ENCODE measurements at regions not wholly inside any gene's neighbourhood (a gene's known extent, or its start where the extent isn't known, plus 50 kb on each side); places are given as distances from the start of the nearest gene placed in this dataset.

DNA sequence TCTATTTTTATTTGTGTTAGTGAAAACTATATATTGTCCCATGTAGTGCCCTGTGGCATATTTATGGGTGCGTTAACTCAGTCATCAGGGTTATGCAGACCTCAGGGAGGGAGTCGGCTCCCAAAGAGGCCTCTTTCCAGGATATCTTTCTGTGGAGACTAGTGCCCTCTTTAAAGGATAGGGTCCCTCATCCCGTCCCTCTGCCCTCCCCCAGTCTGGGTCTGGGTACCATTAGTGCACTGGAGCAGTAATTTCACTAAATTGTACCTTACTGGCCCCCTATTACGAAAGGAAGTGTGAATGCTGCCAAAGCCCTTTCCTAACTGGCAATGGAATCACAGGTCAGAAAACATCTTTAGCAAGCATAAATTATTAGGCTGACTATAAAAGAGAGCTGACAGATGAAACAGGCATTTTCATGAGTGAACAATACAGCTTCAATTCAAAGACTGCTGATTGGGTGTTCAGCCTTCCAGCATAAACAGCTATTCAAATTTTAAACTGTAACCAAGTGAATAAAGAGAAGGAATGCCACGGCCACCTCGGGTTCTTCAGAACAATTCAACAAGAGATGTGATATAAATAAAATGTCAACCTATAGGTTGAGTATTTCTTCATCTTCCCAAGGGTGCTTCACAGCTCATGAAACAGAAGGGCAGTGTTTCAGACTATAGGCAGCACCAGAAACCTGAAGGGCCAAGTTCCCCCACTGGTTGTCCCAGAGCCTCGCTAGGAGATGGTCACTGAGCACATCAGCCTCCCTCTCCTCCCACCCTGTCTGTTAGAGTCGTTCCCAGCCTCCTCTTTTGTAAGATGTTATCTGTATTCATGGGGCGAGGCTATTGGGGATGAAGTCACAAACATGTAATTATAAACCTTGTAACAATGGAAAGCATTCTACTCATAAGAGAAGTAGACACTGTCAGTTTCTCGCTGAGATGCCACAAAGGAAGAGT is 318.7 kb downstream of the TMEM161B start:
- no peak for DNase-seq (ENCODE audit: low spot score)

DNA sequence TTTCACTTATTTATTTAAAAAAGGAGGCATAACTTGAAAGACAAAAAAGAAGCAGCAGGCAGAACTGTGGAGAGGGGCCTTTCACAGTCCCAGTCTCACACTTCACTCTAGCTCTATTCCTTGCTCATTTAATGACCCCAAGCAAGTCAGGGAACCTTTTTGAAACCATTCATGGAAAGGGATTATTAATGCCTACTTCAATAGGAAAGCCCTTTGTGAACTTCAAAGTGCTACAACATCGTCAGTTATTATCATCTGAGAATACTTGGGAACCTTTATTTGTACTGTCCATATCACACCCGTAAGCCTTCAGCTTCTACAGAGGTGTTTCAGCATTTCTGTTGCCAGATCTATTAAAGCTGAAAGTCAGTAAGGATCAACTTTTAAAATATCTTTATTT is 320.2 kb downstream of the TMEM161B start:
- no peak for DNase-seq (ENCODE audit: low spot score)

DNA sequence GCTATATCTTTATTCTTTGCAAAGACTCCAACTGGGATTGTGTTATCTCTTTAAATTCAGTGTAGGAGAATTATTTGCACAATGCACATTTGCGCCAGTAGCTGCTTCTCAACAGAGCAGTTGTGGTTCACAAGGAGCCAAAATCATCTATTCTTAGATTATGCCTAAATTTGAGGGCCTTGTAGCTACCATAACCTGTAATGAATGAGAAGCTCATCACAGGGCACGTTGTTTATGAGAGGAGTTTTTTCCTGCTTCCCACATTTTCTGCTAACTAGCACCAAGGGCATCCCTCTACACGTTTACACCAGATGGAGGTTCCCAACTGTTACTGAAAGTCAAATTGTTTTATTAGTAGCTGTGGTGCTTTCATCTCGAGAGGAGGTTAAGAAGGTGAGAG is 322.4 kb downstream of the TMEM161B start:
- no peak for DNase-seq (ENCODE audit: low spot score)

DNA sequence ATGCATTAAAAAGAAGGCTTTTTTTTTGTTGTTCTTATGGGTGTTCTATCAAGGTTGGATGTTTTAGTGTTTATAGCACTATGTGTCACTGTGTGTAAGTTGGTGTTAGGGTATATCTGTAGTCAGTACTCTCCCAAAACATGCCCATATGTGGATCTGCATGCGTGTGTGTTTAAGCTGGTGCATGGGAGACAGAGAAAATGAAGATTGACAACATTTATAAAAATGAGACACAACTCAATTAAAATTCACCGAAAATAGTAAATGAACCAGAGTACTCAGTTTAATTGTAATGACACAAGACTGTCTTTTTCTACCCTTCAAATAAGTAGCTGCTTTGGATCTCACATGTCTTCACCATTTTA is 323.4 kb downstream of the TMEM161B start:
- no peak for DNase-seq (ENCODE audit: low spot score)

DNA sequence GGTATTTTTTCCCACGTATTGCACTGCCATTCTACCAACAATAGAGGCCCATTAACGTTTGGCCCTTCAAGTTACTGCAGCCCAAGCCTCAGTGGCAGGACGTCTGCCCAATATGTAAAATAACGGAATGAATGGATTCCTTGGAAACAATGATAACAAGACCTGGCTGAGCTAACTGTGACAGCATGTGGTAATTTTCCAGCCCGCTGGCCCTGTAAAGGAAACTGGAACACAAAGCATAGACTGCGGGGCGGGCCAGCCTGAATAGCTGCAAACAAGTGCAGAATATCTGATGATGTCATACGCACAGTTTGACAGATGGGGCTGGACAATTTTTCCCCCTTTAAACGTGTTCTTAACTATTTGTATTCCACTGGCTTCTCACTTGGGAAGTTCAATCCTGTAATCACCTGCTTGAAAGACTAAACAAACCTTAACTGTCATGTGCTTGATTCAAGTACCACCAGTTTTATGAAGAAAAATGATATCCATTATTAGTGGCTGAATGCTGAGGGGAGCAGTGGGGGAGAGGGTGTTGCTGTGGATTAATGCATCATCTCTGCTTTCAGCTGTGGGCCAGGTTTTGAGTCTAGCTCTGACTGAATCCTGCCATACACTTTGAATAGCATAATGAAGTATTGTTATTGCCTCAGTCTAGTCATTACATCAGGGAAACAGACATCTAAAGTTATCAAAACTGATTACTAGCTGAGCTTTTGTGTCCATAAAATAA is 323.9 kb downstream of the TMEM161B start:
- DNase-seq (ENCODE audit: low spot score): no peak

DNA sequence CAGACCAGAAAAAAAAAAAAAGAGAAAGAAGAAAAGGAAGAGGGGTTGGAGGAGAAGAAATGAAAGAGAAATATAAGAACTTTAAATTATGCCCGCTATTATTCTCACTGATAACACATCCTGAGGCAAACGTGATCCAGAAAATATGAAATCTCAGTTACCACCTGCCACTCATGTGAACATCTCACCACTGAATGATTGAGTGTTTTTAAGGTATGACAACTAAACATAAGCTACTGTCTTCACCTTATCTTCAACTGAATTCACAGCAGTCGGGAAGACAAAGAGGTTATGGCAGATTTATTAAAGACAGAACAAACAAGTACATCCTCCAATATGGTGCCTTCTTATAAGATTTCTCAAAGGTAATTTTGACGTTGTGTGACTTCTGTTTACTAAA is 327.9 kb downstream of the TMEM161B start:
- DNase-seq (ENCODE audit: low spot score): no peak

DNA sequence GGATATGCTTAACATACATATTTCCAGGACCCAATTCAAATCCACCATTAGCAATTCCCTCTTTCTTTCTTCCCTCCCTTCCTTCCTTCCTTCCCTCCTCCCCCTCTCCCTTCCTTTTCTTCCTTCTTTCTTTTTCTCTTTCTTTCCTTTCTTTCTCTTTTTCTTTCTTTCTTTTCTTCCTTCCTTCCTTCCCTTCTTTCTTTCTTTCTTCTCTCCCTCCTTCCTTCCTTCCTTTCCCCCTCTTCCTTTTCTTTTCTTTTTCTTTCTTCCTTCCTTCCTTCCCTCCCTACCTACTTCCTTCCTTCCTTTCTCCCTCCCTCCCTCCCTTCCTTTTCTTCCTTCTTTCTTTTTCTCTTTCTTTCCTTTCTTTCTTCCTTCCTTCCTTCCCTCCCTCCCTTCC is 332.0 kb downstream of the TMEM161B start:
- no peak for DNase-seq (ENCODE audit: low spot score)

DNA sequence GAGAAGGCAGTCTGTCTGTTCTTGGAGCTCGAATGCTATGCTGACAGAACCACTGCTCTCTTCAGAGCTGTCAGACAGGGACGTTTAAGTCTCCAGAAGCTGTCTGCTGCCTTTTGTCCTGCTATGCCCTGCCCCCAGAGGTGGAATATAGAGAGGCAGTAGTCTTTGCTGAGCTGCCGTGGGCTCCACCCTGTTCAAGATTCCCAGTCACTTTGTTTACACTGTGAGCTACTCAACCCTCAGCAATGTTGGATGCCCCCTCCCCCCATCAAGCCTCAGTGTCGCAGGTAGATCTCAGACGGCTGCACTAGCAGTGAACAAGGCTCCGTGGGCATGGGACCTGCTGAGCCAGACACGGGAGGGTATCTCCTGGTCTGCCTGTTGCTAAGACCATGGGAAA is 344.2 kb downstream of the TMEM161B start:
- DNase-seq (ENCODE audit: low spot score): no peak

DNA sequence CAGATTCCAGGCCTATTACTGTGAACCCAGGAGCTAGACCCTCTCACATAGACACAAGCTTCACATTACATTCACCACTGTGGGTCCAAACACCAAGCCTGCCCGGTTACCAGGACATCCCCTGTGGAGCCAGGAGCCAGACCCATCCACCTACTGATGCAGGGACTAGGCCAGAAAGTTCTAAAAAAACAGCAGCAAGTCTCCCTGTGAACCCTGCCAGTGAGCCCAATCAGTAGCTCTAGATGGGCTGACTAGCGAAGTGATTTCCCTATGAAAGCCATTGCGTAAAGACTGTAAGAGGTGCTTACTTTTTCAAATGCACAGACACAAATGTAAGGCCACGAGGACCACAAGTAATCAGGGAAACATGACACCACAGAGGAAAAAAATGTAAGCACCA is 352.3 kb downstream of the TMEM161B start:
- no peak for DNase-seq (ENCODE audit: low spot score)

DNA sequence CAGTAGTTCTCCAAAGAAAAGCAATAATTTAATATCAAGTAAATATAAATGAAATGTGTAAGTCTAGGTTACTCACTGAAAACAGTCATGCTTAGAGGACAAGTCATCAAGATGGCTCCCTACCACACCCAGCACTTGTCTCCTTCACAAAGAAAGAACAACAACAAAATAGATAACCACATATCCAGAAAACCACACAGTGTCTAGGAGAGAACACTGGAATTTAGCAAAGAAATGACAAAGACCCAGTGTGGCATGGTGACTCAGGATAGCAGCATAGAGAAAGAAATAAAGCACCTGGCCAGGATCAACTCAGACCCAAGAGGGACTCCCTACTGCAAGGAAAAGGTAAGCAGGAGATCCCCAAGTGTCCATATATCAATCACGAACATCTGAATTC is 356.2 kb downstream of the TMEM161B start:
- DNase-seq (ENCODE audit: low spot score): no peak

DNA sequence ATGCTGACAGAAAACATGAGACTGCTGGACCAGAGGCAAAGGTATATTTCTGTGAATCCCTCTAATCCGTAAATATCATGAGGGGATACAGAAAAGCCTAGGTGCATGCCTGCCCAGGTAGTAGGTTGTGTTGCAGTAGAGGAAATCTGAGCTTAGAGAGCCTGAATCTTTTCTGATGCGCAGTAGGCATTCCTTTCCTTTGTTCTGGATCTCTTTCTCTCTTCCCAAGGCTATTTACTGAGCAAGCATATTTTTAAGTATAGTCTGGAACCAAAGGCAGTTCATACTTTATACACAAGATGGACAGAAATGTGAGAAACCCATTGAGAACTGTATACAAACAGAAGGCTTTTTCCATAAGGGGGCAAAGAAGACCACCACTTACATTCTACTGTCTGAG is 359.3 kb downstream of the TMEM161B start:
- no peak for DNase-seq (ENCODE audit: low spot score)

DNA sequence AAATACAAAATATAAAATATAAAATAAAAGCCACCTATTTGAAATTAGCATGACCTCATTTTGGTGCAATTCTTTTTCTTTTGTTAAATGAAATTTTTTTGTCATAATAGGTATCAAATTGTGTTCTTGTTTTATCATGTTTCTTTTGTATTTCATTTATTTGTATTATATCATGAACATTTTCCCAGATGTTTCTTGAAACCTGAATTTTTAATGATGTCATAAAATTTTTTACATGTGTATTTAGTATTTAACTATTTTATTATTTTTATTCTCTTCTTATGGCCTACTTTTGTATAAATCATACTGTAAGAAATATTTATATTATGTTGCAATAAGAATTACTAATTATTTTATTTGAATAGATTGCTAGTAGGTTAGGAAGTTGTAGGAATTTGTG is 361.7 kb downstream of the TMEM161B start:
- no peak for DNase-seq (ENCODE audit: low spot score)

DNA sequence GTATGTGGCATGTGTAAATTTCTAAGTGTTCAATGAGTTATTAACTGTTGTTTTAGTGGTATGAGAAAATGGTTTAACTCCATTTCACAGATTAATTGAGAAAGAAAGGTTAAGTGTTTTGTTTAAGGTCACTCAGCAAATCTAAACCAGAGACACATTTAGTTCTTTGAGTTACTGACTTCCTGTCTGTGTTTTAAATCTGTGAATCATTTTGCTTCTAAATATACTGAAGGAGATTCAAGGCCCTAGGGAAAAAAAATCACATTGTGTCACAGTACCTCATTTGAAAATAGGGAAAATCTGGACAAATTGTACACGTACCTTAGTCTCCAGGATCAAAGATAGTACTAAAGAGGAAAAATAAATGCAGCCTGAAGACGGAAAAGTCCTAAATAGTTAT is 368.2 kb downstream of the TMEM161B start:
- DNase-seq (ENCODE audit: low spot score): no peak

DNA sequence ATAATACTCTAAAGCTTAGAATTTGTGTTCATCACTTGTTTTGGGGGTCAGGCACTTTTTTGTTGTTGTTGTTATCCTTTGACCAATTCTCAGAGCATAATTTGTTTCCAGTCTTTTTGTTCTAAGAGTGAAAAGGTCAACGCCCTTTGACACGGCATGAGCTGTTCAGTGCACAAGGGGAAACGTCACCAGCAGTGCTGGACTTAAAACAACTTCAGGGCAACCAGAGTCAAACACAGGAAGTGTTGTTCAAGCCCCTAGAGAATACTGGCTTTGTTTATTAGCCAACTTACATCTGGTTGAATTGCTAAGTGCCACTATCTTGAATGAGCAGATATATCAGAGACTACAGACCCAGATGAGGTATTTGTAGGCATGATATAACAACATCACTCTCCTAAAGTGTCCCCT is 368.9 kb downstream of the TMEM161B start:
- no peak for DNase-seq (ENCODE audit: low spot score)

DNA sequence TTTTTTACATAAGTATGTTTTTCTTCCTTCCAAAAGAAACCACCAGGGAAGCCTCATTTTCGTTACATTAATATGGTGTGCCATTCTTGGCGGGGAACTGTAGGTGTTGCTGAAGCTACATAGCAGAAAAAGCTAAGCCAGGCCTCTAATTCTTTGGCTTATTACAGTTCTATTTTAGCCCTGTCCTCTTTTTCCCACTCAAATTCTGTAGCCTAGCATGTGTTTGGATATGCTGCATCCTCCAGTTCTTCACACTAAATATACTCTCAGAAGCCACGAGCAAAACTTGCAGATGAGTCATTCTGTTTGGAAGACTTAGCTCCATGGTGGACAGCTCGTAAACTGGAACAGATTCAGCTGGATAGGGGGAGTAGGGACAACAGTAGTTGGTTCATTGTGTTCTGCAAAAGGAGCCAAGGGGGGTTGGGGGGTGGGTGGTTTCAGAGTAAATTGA is 369.4 kb downstream of the TMEM161B start:
- DNase-seq (ENCODE audit: low spot score): no peak

DNA sequence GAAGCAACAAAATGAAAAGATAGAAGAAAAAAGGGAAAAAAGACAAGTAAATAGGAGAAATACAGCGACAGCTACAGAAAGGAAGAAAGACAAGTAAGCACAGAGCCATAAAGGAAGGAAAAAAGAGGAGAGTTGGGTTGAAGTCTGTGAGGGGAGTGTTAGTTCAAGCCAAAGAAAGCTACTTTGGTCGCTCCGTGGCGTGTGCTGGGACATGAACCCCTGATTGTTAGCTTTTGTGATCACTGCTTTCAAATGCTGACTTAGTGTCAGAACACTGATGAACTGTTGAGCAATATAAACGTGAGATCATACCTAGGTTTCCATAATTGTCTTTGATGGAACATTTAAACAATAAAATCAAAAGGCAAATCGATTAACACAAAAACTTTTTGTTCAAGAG is 370.1 kb downstream of the TMEM161B start:
- no peak for DNase-seq (ENCODE audit: low spot score)

DNA sequence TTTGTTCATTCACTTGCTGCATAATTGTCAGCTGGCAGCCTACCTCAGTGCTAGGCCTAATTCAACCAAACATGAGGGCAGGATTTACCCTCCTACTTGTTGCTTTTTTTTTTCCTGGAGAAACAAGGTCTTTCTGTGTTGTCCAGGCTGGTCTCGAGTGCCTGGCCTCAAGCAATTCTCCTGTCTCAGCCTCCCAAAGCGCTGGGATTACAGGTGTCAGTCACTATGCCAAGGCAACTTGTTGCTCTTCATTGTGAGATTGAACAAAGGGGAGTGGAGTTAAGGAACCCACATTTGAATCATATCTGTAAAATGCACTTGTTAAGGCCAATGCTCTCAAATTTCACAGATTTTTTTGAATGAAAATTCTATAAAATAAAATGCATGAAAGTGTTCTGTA is 380.5 kb downstream of the TMEM161B start:
- DNase-seq (ENCODE audit: low spot score): no peak

DNA sequence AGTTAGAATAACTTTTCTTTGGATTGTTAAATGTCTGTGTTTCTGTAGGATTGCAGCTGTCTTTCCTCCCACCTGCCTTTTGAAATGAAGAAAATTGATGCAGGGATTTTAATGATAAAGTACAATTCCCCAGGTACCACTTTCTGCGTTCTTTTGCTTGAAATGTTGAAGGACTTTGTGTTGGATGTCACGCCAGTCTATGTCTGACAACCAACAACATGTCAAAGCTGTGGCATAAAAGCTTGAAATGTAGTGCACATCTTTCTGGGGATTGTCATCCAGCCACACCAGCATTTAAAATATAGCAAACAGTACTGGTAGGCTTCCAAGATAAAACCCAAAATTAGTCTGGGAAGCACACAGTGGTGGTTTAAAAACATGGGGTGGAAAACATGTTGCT is 381.4 kb downstream of the TMEM161B start:
- DNase-seq (ENCODE audit: low spot score): no peak

DNA sequence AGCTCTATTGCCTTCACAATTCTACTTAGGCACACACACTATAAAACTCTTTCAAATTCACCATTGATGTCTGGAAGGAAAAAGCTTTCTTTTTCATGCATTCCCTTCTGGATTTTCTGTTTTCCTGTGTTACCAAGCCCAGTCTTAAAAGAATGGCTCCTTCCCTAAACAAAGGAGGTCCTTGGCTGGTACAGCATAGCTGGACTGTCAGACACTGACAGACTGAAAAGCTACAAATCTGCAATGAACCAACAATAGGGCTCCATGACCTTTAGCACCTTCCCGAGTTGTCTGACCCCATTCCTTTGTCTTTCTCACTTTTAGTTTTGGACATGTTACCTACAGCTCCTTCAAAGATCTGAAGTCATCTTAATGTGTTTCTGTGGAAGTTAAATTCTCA is 382.5 kb downstream of the TMEM161B start:
- no peak for DNase-seq (ENCODE audit: low spot score)

DNA sequence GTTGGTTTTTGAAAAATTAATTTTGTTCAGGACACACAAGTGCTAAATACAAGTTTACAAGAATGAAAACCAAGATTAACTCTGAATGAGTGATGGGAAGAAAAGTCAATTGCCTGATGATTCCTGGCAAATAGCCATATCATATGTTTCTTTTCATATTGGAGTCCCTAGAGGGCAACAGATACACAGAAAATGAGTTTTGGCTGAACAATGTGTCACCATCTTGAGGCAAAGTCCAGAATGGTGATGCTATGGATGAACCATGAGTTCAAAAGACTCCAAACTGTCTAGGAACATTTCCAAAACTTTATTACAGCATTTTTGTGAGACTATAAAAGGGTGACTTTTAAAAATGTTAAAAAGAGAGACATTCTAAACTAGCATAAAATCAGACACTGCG is 382.9 kb downstream of the TMEM161B start:
- no peak for DNase-seq (ENCODE audit: low spot score)

DNA sequence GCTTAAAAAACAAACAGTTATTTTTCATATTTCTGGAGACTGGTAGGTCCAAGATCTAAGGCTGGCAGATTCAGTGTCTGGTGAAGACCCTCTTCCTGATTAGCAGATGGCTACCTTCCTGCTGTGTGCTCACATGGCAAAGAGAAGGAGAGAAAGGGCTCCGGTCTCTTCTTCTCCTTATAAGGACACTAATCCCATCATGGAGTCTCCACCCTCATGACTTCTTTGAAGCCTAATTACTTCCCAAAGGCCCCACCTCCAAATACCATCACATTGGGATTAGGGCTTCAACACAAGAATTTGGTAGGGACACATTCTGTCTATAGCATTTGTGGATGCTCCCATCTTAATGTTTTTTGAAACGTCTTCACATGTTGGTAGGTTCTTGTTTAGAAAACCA is 391.1 kb downstream of the TMEM161B start:
- DNase-seq (ENCODE audit: low spot score): no peak

DNA sequence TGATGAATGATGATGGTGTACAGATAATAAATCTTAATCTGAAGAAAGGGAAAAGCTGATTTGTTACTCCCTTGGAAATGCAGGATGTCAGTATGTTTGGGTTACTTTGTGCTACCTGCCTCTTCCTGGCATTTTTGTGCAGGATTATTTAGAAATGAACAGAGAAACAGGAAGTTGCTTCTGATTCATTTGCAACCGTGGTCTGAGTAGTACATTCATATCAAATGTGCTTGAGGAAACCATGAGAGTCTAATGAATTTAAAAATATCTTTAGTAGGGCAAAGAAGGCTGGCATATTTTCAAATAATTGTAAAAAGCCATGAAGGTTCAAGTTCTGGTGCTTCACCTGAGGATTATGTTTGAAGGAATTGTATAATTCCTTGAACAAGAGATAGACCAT is 391.6 kb downstream of the TMEM161B start:
- no peak for DNase-seq (ENCODE audit: low spot score)

DNA sequence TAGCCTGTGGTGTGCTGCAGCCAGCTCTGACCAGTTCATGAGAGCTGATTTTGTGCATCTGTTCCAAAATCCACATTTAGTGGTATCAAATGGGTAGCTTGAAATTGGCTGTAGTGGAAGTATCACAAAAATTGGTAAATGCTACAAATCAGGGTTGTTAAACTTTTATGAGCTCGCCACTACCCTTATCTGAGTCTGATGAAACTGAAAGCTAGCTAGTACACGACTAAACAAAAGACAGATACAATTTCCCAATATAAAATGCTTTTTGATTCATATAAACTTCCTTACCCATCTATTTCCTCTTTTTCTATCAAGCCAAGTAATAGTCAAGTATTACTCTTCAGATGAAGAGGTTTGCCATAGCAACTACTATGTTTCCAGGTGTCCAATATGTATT is 392.0 kb downstream of the TMEM161B start:
- DNase-seq (ENCODE audit: low spot score): no peak

DNA sequence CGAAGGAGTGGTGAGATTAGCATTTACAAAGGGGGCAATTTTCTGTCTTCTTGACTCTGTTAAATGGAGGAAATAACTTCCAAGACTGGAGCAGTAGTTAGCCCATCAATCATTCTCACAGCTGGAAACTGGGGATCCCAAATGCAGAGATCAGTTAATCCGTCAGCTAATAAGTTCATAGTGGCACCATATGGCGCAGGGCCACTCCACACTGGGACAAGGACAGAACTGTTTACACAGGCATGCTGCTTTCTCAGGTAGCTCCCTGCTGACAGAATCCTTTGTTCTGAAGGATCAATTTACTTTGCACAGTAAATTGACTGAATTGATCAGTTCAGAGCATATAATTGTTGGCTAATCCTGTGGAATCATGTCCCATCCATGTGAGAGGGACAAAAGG is 395.7 kb downstream of the TMEM161B start:
- no peak for DNase-seq (ENCODE audit: low spot score)
